Memory B cell (primary cell): ENCODE measurements at regions not wholly inside any gene's neighbourhood (a gene's known extent, or its start where the extent isn't known, plus 50 kb on each side); places are given as distances from the start of the nearest gene placed in this dataset.
A peak's percentile ranks its signal among the peaks of the same experiment; 100 is the strongest.

Experiments used
- ATAC-seq: fragments of 150-1000 bp; cut with Tn5 transposase; 2 replicates; pipeline ENCODE4 v1.10.0; 2021; ENCODE audit warnings: low read depth, mild to moderate bottlenecking, moderate library complexity
- DNase-seq, 2 donors: peaks; one replicate each; pipeline ENCODE4 v3.0.0; 2022; ENCODE audit warnings: low spot score in 2 of 2
- H3K27ac Mint-ChIP-seq: one replicate; pipeline ENCODE4 v1.8.0; 2022; ENCODE audit warnings: mild to moderate bottlenecking, moderate library complexity, mixed read lengths
- H3K27me3 Mint-ChIP-seq: one replicate; pipeline ENCODE4 v1.8.0; 2022; ENCODE audit warnings: mixed read lengths
- H3K36me3 Mint-ChIP-seq: one replicate; pipeline ENCODE4 v1.8.0; 2022; ENCODE audit warnings: mild to moderate bottlenecking, mixed read lengths
- H3K4me1 Mint-ChIP-seq: one replicate; pipeline ENCODE4 v1.8.0; 2022; ENCODE audit warnings: mixed read lengths
- H3K4me3 Mint-ChIP-seq: one replicate; pipeline ENCODE4 v1.8.0; 2022; ENCODE audit warnings: mild to moderate bottlenecking, moderate library complexity, mixed read lengths
- H3K9me3 Mint-ChIP-seq: one replicate; pipeline ENCODE4 v1.8.0; 2022; ENCODE audit warnings: mixed read lengths

GRCh38 chr6:41438746-41439145, 103.3 kb downstream of the NCR2 start:
- Mint-ChIP-seq H3K4me1 (peaks cover 25% of the 10 kb centered on the region), H3K4me3 (no peak overlapping the region)

GRCh38 chr6:41439524-41440418, 104.4 kb downstream of the NCR2 start:
- H3K27me3 Mint-ChIP-seq, result peaks cover 12% of the 10 kb centered on the region
- DNase-seq, result no peak
- peak; percentile 91 for ATAC-seq
- H3K36me3 Mint-ChIP-seq, result no peaks in the 10 kb centered on the region
- H3K9me3 Mint-ChIP-seq, result no peaks in the 10 kb centered on the region
- H3K4me1 Mint-ChIP-seq, result peaks cover 25% of the 10 kb centered on the region
- peak overlapping the region; percentile 21 for H3K4me3 Mint-ChIP-seq
- H3K27ac Mint-ChIP-seq, result peak overlapping the region; percentile 30

More at GRCh38 chr6:41438746-41439145, 103.3 kb downstream of the NCR2 start:
- peaks cover 4% of the 10 kb centered on the region for H3K27me3 Mint-ChIP-seq
- H3K27ac Mint-ChIP-seq, result no peak overlapping the region
- H3K36me3 Mint-ChIP-seq, result no peaks in the 10 kb centered on the region
- DNase-seq (no peak), ATAC-seq (no peak)
- H3K9me3 Mint-ChIP-seq, result no peaks in the 10 kb centered on the region

- Mint-ChIP-seq H3K36me3 (no peaks in the 10 kb centered on the region), H3K27ac (no peak overlapping the region), H3K27me3 (peaks cover 14% of the 10 kb centered on the region)
Measured at GRCh38 chr6:41440958-41441357, 105.2 kb upstream of the FOXP4 start.

GRCh38 chr6:41441598-41442351, 104.4 kb upstream of the FOXP4 start:
- no peaks in the 10 kb centered on the region for H3K36me3 Mint-ChIP-seq
- H3K27me3 Mint-ChIP-seq, result peaks cover 14% of the 10 kb centered on the region
- H3K27ac Mint-ChIP-seq, result peak overlapping the region; percentile 39
- ATAC-seq (no peak), DNase-seq (no peak)
- peaks cover 25% of the 10 kb centered on the region for H3K4me1 Mint-ChIP-seq
- no peak overlapping the region for H3K4me3 Mint-ChIP-seq
- no peaks in the 10 kb centered on the region for H3K9me3 Mint-ChIP-seq

More at GRCh38 chr6:41440958-41441357, 105.2 kb upstream of the FOXP4 start:
- ATAC-seq, result no peak
- H3K9me3 Mint-ChIP-seq, result no peaks in the 10 kb centered on the region
- peaks cover 25% of the 10 kb centered on the region for H3K4me1 Mint-ChIP-seq
- DNase-seq, result no peak
- no peak overlapping the region for H3K4me3 Mint-ChIP-seq

- Mint-ChIP-seq H3K36me3 (no peaks in the 10 kb centered on the region), H3K4me1 (peaks cover 25% of the 10 kb centered on the region), H3K4me3 (no peak overlapping the region), H3K9me3 (no peaks in the 10 kb centered on the region), H3K27ac (no peak overlapping the region), H3K27me3 (peaks cover 14% of the 10 kb centered on the region)
- ATAC-seq (no peak), DNase-seq (no peak)
Measured at GRCh38 chr6:41442352-41442672, 103.9 kb upstream of the FOXP4 start.

GRCh38 chr6:41442800-41443501, 103.2 kb upstream of the FOXP4 start:
- ATAC-seq, result no peak
- Mint-ChIP-seq H3K9me3 (no peaks in the 10 kb centered on the region), H3K36me3 (no peaks in the 10 kb centered on the region), H3K4me1 (peaks cover 25% of the 10 kb centered on the region), H3K4me3 (no peak overlapping the region), H3K27me3 (peaks cover 14% of the 10 kb centered on the region), H3K27ac (no peak overlapping the region)
- no peak for DNase-seq

GRCh38 chr6:41443616-41444525, 102.3 kb upstream of the FOXP4 start:
- no peak overlapping the region for H3K27ac Mint-ChIP-seq
- no peak overlapping the region for H3K4me3 Mint-ChIP-seq
- peaks cover 25% of the 10 kb centered on the region for H3K4me1 Mint-ChIP-seq
- H3K9me3 Mint-ChIP-seq, result no peaks in the 10 kb centered on the region
- peaks cover 16% of the 10 kb centered on the region for H3K27me3 Mint-ChIP-seq
- H3K36me3 Mint-ChIP-seq, result no peaks in the 10 kb centered on the region
- no peak for DNase-seq
- ATAC-seq, result no peak

GRCh38 chr6:41445261-41445660, 100.9 kb upstream of the FOXP4 start:
- ATAC-seq (no peak), DNase-seq (no peak)
- Mint-ChIP-seq H3K36me3 (no peaks in the 10 kb centered on the region), H3K9me3 (no peaks in the 10 kb centered on the region), H3K27me3 (peaks cover 14% of the 10 kb centered on the region), H3K27ac (no peak overlapping the region), H3K4me1 (peaks cover 15% of the 10 kb centered on the region), H3K4me3 (no peak overlapping the region)

GRCh38 chr6:41446132-41446531, 100.0 kb upstream of the FOXP4 start:
- ATAC-seq, result no peak
- Mint-ChIP-seq H3K27me3 (peaks cover 14% of the 10 kb centered on the region), H3K36me3 (no peaks in the 10 kb centered on the region), H3K9me3 (no peaks in the 10 kb centered on the region), H3K4me1 (peaks cover 8% of the 10 kb centered on the region), H3K4me3 (no peak overlapping the region), H3K27ac (no peak overlapping the region)
- no peak for DNase-seq

- H3K9me3 Mint-ChIP-seq, result no peaks in the 10 kb centered on the region
- peaks cover 14% of the 10 kb centered on the region for H3K27me3 Mint-ChIP-seq
- no peak overlapping the region for H3K27ac Mint-ChIP-seq
- DNase-seq, result no peak
- H3K4me3 Mint-ChIP-seq, result no peak overlapping the region
- no peak for ATAC-seq
- no peaks in the 10 kb centered on the region for H3K4me1 Mint-ChIP-seq
- no peaks in the 10 kb centered on the region for H3K36me3 Mint-ChIP-seq
Measured at GRCh38 chr6:41446907-41447545, 99.2 kb upstream of the FOXP4 start.

GRCh38 chr6:41448256-41448655, 97.9 kb upstream of the FOXP4 start:
- Mint-ChIP-seq H3K27me3 (peaks cover 14% of the 10 kb centered on the region), H3K36me3 (no peaks in the 10 kb centered on the region), H3K27ac (no peak overlapping the region), H3K4me3 (no peak overlapping the region), H3K4me1 (no peaks in the 10 kb centered on the region), H3K9me3 (no peaks in the 10 kb centered on the region)
- DNase-seq (no peak), ATAC-seq (no peak)

GRCh38 chr6:41449399-41450245, 96.6 kb upstream of the FOXP4 start:
- no peak overlapping the region for H3K27ac Mint-ChIP-seq
- no peak overlapping the region for H3K4me3 Mint-ChIP-seq
- no peaks in the 10 kb centered on the region for H3K36me3 Mint-ChIP-seq
- peaks cover 5% of the 10 kb centered on the region for H3K27me3 Mint-ChIP-seq
- no peaks in the 10 kb centered on the region for H3K9me3 Mint-ChIP-seq
- no peak for DNase-seq
- no peak for ATAC-seq
- H3K4me1 Mint-ChIP-seq, result no peaks in the 10 kb centered on the region
